Jurkat, Clone E6-1 (cell line): ENCODE measurements at regions not wholly inside any gene's neighbourhood (a gene's known extent, or its start where the extent isn't known, plus 50 kb on each side); places are given as distances from the start of the nearest gene placed in this dataset.

Experiments
- DNase-seq: peaks from one replicate; pipeline ENCODE4 v3.0.0-alpha.2; 2011; ENCODE audit warnings: low read depth, low spot score
- H3K4me3 ChIP-seq: 2 replicates; pipeline ENCODE4 v1.5.1; 2011; ENCODE audit warnings: mild to moderate bottlenecking, low read length, control low read depth, moderate library complexity

GRCh38 chr6:63154535-63154934 is 56.7 kb upstream of the FKBP1C start:
- H3K4me3 ChIP-seq, result no peak overlapping the region
- DNase-seq, result no peak
